Suprapubic skin (tissue), 4 donors: ENCODE measurements at regions not wholly inside any gene's neighbourhood (a gene's known extent, or its start where the extent isn't known, plus 50 kb on each side); places are given as distances from the start of the nearest gene placed in this dataset.

Source experiments
- DNase-seq, 2 donors: peaks; one replicate each; pipeline ENCODE4 v3.0.0-alpha.2; 2019; ENCODE audit warnings: low spot score in 2 of 2
- H3K27ac ChIP-seq: fragments of 200-600 bp; sonication (generic); one replicate; pipeline ENCODE4 v1.5.1; 2019
- H3K27me3 ChIP-seq: fragments of 200-600 bp; sonication (generic); one replicate; pipeline ENCODE4 v1.5.1; 2019
- H3K36me3 ChIP-seq: fragments of 200-600 bp; sonication (generic); one replicate; pipeline ENCODE4 v1.5.1; 2019
- H3K4me1 ChIP-seq: fragments of 200-600 bp; sonication (generic); one replicate; pipeline ENCODE4 v1.5.1; 2019
- H3K4me3 ChIP-seq: fragments of 200-600 bp; sonication (generic); one replicate; pipeline ENCODE4 v1.5.1; 2019; ENCODE audit warnings: mild to moderate bottlenecking
- H3K9me3 ChIP-seq: fragments of 200-600 bp; sonication (generic); one replicate; pipeline ENCODE4 v1.5.1; 2019
- CTCF ChIP-seq, 2 donors: fragments of 200-600 bp in 1 of 2; fragments of 450-650 bp in 1 of 2; sonication (generic) in 1 of 2; IDR thresholded peaks; one replicate each; pipeline ENCODE4 v1.5.1; 2016 to 2019; ENCODE audit warnings: antibody characterized with exemption in 2 of 2, mild to moderate bottlenecking in 1 of 2, moderate library complexity in 1 of 2
- EP300 ChIP-seq: sonication (generic); formaldehyde crosslinking; IDR thresholded peaks from one replicate; pipeline ENCODE4 v1.6.1; 2017; ENCODE audit warnings: antibody characterized with exemption
- POLR2A ChIP-seq, 2 donors: fragments of 450-650 bp; IDR thresholded peaks; one replicate each; pipeline ENCODE4 v1.6.1; 2017; ENCODE audit warnings: antibody characterized with exemption in 2 of 2, mild to moderate bottlenecking in 2 of 2, moderate library complexity in 2 of 2
- POLR2AphosphoS5 ChIP-seq, 3 donors: sonication (generic); formaldehyde crosslinking; IDR thresholded peaks; one replicate each; pipeline ENCODE4 v1.6.1; 2017; ENCODE audit warnings: antibody characterized with exemption in 3 of 3
- WGBS: methylation state at CpG from one replicate; pipeline ENCODE4 v1.1.5; 2018; 5-methylcytosine and 5-hydroxymethylcytosine counted together

DNA sequence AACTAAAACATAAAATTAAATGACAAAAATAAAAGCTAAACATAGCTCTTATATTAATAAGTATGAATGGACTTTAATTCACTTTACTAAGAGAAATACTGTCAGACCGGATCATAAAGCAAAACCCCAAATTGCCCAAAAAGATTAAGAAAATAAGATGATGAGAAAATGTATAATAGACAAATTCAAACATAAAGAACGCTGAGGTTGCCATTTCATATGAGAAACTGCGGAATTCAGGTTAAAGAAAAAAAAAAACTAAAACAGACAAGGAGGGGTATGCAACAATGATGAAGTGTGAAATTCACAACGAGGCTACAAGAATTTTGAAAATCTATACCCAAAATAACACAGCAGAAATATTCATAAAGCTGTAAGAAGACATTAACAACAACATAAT lies 133.6 kb upstream of the JUN start:
- H3K9me3 ChIP-seq, result no peaks in the 10 kb centered on the region
- H3K36me3 ChIP-seq, result no peaks in the 10 kb centered on the region
- H3K27me3 ChIP-seq, result no peaks in the 10 kb centered on the region
- no peak overlapping the region for H3K27ac ChIP-seq
- no peak for TF ChIP-seq POLR2AphosphoS5 (IDR thresholded peaks at IDR 0.05)
- no peak for TF ChIP-seq EP300
- no peak for TF ChIP-seq CTCF (IDR thresholded peaks at IDR 0.05)
- no peak for TF ChIP-seq POLR2A (IDR thresholded peaks at IDR 0.05)
- peaks cover 6% of the 10 kb centered on the region for H3K4me1 ChIP-seq
- no peak for DNase-seq
- WGBS, result 94% methylated on average over 4 of the region's 4 CpGs
- no peak overlapping the region for H3K4me3 ChIP-seq

DNA sequence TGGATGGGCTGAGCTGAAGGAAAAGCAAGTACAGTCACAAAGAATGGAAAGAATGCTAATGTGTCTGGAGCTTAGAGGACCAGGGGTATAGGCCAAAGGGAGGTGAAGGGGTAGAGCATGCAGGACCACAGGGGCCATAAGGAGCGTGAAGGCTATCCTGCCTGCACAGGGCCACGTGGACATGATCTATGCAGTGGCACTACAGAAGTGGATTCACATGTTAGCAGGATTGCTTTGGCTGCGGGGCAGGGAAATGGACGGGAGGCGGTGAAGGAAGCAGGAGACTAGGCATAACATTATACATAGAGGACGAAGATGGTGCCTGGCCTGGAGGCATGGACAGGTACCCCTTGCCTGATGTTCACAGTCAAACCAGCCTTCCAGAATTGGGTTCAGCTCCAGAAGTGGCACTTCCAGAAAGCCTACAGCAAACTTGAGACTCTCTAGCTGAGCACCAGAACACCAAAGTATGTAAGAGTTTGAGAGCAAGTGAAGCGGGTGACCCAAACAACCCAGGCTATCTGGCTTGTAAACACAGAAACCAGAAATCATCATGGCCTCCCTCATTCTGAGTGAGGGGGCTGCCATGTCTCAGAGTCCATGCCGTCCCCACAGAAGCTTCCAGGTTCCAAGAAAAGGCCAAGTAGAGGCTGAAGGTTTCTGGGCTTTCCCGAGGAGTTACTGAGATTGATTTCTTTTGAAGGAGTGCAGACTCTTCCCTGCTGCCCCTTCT lies 135.5 kb upstream of the JUN start:
- Histone ChIP-seq H3K4me1 (peaks cover 17% of the 10 kb centered on the region), H3K4me3 (no peak overlapping the region), H3K9me3 (no peaks in the 10 kb centered on the region), H3K36me3 (no peaks in the 10 kb centered on the region), H3K27me3 (no peaks in the 10 kb centered on the region), H3K27ac (no peak overlapping the region)
- no peak for TF ChIP-seq EP300
- no peak for TF ChIP-seq POLR2A (IDR thresholded peaks at IDR 0.05)
- TF ChIP-seq POLR2AphosphoS5 (IDR thresholded peaks at IDR 0.05), result no peak
- TF ChIP-seq CTCF (IDR thresholded peaks at IDR 0.05), result no peak
- 90% methylated on average over 9 of the region's 9 CpGs for WGBS
- no peak for DNase-seq

DNA sequence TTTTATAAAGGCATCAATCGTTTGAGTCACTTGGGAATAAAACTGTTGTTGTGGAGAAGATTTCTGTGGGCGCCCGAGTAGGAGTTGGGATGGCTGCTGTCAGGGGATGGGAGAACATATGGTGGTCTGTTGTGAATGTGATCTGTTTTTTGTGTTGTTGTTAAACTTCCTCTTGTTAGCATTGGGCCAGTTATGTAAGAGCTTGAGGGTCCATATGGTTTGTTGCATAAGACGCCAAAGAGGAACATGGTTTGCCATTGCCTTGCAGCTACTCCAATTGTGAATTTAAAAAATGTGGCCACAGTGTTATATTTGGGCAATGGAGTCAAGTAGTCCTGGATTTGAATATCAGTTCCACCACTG lies 136.1 kb upstream of the JUN start:
- Histone ChIP-seq H3K36me3 (no peaks in the 10 kb centered on the region), H3K4me1 (peaks cover 17% of the 10 kb centered on the region), H3K27me3 (no peaks in the 10 kb centered on the region), H3K9me3 (no peaks in the 10 kb centered on the region), H3K4me3 (no peak overlapping the region), H3K27ac (no peak overlapping the region)
- TF ChIP-seq POLR2A (IDR thresholded peaks at IDR 0.05) (no peak), CTCF (IDR thresholded peaks at IDR 0.05) (no peak), EP300 (no peak), POLR2AphosphoS5 (IDR thresholded peaks at IDR 0.05) (no peak)
- WGBS, result 77% methylated on average over 4 of the region's 4 CpGs
- no peak for DNase-seq

GRCh38 chr1:58921342-58921741 lies 137.5 kb upstream of the JUN start:
- DNase-seq, result no peak
- WGBS, result 72% methylated on average over 3 of the region's 3 CpGs

DNA sequence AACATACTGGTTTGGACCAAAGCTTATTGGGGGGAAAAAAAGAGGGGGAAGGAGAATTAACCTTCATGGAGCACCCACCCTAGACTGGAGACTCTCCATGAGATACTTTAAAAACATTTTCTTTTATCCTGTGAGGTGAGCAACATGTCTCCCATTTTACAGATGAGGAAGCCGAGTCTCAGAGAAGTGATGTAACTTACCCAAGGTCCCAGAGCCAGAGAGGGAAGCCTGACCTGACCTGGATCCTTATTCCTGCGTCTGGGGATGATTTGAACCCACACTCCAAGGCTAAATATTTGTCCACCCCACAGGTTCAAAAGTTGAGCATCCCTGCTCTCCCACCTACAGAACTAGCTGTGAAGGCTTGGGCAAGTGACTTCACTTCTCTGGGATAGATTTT lies 137.9 kb upstream of the JUN start:
- H3K4me1 ChIP-seq, result peaks cover 21% of the 10 kb centered on the region
- TF ChIP-seq EP300, result no peak
- no peak for TF ChIP-seq POLR2AphosphoS5 (IDR thresholded peaks at IDR 0.05)
- TF ChIP-seq CTCF (IDR thresholded peaks at IDR 0.05), result no peak
- TF ChIP-seq POLR2A (IDR thresholded peaks at IDR 0.05), result no peak
- H3K27ac ChIP-seq, result no peak overlapping the region
- 87% methylated on average over 2 of the region's 2 CpGs for WGBS
- DNase-seq, result no peak
- H3K9me3 ChIP-seq, result no peaks in the 10 kb centered on the region
- no peaks in the 10 kb centered on the region for H3K36me3 ChIP-seq
- no peaks in the 10 kb centered on the region for H3K27me3 ChIP-seq
- no peak overlapping the region for H3K4me3 ChIP-seq

More at GRCh38 chr1:58921342-58921741, 137.5 kb upstream of the JUN start:
- Histone ChIP-seq H3K4me1 (peaks cover 19% of the 10 kb centered on the region), H3K27me3 (no peaks in the 10 kb centered on the region), H3K27ac (no peak overlapping the region), H3K9me3 (no peaks in the 10 kb centered on the region), H3K36me3 (no peaks in the 10 kb centered on the region), H3K4me3 (no peak overlapping the region)
- no peak for TF ChIP-seq EP300
